Left lung (tissue), 4 donors: ENCODE measurements at regions not wholly inside any gene's neighbourhood (a gene's known extent, or its start where the extent isn't known, plus 50 kb on each side); places are given as distances from the start of the nearest gene placed in this dataset.

Experiments
- ATAC-seq: fragments of 200-7000 bp; cut with Tn5 transposase; one replicate; pipeline ENCODE4 v1.9.1; 2020; ENCODE audit warnings: moderate library complexity
- DNase-seq, 4 donors: peaks; one replicate each; pipeline ENCODE4 v3.0.0-alpha.2; 2013 to 2020
- H3K27ac ChIP-seq, 2 donors: fragments of 200-600 bp; sonication (generic) in 1 of 2; one replicate each; pipeline versions ENCODE4 v1.5.0 to v1.8.0; 2020 to 2021
- H3K27me3 ChIP-seq, 2 donors: fragments of 200-600 bp; sonication (generic) in 1 of 2; one replicate each; pipeline versions ENCODE4 v1.5.0 to v1.8.0; 2020 to 2021
- H3K36me3 ChIP-seq, 2 donors: fragments of 200-600 bp; sonication (generic) in 1 of 2; one replicate each; pipeline versions ENCODE4 v1.5.0 to v1.8.0; 2020 to 2021
- H3K4me1 ChIP-seq, 2 donors: fragments of 200-600 bp; one replicate each; pipeline ENCODE4 v1.8.0; 2021
- H3K4me3 ChIP-seq, 2 donors: fragments of 200-600 bp; sonication (generic) in 1 of 2; one replicate each; pipeline versions ENCODE4 v1.5.0 to v1.8.0; 2020 to 2021; ENCODE audit warnings: mild to moderate bottlenecking in 1 of 2
- H3K9me3 ChIP-seq, 2 donors: fragments of 200-600 bp; sonication (generic) in 1 of 2; one replicate each; pipeline versions ENCODE4 v1.5.0 to v1.8.0; 2020 to 2021
- CTCF ChIP-seq, 2 donors: fragments of 200-600 bp; sonication (generic) in 1 of 2; IDR thresholded peaks; one replicate each; pipeline versions ENCODE4 v1.5.0 to v1.8.0; 2021; ENCODE audit warnings: antibody characterized with exemption in 2 of 2
- intact Hi-C, 2 donors: fragments of 100-400 bp; cut with DNase I; formaldehyde crosslinking; loops; one replicate each; pipeline versions ENCODE4 v1.11.2 to v1.14.2; 2022
- donor health status: DM: no; HTN: yes; CAD: no.
- donor health status: DM: no; HTN: no; CAD: no.

- no peaks in the 10 kb centered on the region for H3K9me3 ChIP-seq
- DNase-seq (no peak), ATAC-seq (no peak)
- no peak overlapping the region for H3K4me3 ChIP-seq
- H3K27me3 ChIP-seq, result no peaks in the 10 kb centered on the region
- no peaks in the 10 kb centered on the region for H3K36me3 ChIP-seq
- intact Hi-C loops, result no loop called here
- no peaks in the 10 kb centered on the region for H3K4me1 ChIP-seq
- no peak overlapping the region for H3K27ac ChIP-seq
- no peak for TF ChIP-seq CTCF (IDR thresholded peaks at IDR 0.05)
Observed at GRCh38 chr12:100737168-100737567, 57.4 kb upstream of the ANO4 start.

- no peaks in the 10 kb centered on the region for H3K27me3 ChIP-seq
- intact Hi-C loops, result no loop called here
- TF ChIP-seq CTCF (IDR thresholded peaks at IDR 0.05), result no peak
- no peak overlapping the region for H3K4me3 ChIP-seq
- DNase-seq (no peak), ATAC-seq (no peak)
- H3K36me3 ChIP-seq, result no peaks in the 10 kb centered on the region
- no peaks in the 10 kb centered on the region for H3K4me1 ChIP-seq
- H3K27ac ChIP-seq, result no peak overlapping the region
- no peaks in the 10 kb centered on the region for H3K9me3 ChIP-seq
Observed at GRCh38 chr12:100738086-100738485, 56.5 kb upstream of the ANO4 start.

GRCh38 chr12:100741084-100741711 is 53.4 kb upstream of the ANO4 start:
- peak; percentile 60 to 65 for TF ChIP-seq CTCF (IDR thresholded peaks at IDR 0.05)
- no peaks in the 10 kb centered on the region for H3K4me1 ChIP-seq
- no peak overlapping the region for H3K4me3 ChIP-seq
- no peaks in the 10 kb centered on the region for H3K36me3 ChIP-seq
- peaks cover 0 to 4% of the 10 kb centered on the region in 2 donors for H3K9me3 ChIP-seq
- peak; percentile 65 for ATAC-seq
- H3K27me3 ChIP-seq, result no peaks in the 10 kb centered on the region
- H3K27ac ChIP-seq, result no peak overlapping the region
- peak in 1 of 4 donors; percentile 16 for DNase-seq
- intact Hi-C loops, result no loop called here

- TF ChIP-seq CTCF (IDR thresholded peaks at IDR 0.05), result no peak
- intact Hi-C loops, result no loop called here
- H3K4me3 ChIP-seq, result no peak overlapping the region
Observed at GRCh38 chr12:100743060-100743459, 51.5 kb upstream of the ANO4 start.

More at GRCh38 chr12:100743060-100743459, 51.5 kb upstream of the ANO4 start:
- Histone ChIP-seq H3K27ac (no peak overlapping the region), H3K36me3 (no peaks in the 10 kb centered on the region), H3K9me3 (peaks cover 0 to 4% of the 10 kb centered on the region in 2 donors), H3K4me1 (no peaks in the 10 kb centered on the region), H3K27me3 (no peaks in the 10 kb centered on the region)
- DNase-seq (no peak), ATAC-seq (no peak)
